Astrocyte (in vitro differentiated cells and primary cell): ENCODE measurements at regions not wholly inside any gene's neighbourhood (a gene's known extent, or its start where the extent isn't known, plus 50 kb on each side); places are given as distances from the start of the nearest gene placed in this dataset.

ENCODE experiments used
- EZH2 ChIP-seq: IDR thresholded peaks from 2 replicates; pipeline ENCODE4 v1.6.1; 2012; ENCODE audit warnings: mild to moderate bottlenecking, low read length, inconsistent platforms; ENCODE audit not compliant: insufficient read depth
- TF ChIP-seq, protein P1 (sequence below): IDR thresholded peaks from 2 replicates; pipeline ENCODE4 v1.5.1; 2011; ENCODE audit warnings: low read depth, mild to moderate bottlenecking, inconsistent platforms, low read length, moderate library complexity; ENCODE audit not compliant: insufficient read depth

GRCh38 chr6:167497428-167498056 lies 172.7 kb downstream of the TTLL2 start:
- TF ChIP-seq, protein P1, sequence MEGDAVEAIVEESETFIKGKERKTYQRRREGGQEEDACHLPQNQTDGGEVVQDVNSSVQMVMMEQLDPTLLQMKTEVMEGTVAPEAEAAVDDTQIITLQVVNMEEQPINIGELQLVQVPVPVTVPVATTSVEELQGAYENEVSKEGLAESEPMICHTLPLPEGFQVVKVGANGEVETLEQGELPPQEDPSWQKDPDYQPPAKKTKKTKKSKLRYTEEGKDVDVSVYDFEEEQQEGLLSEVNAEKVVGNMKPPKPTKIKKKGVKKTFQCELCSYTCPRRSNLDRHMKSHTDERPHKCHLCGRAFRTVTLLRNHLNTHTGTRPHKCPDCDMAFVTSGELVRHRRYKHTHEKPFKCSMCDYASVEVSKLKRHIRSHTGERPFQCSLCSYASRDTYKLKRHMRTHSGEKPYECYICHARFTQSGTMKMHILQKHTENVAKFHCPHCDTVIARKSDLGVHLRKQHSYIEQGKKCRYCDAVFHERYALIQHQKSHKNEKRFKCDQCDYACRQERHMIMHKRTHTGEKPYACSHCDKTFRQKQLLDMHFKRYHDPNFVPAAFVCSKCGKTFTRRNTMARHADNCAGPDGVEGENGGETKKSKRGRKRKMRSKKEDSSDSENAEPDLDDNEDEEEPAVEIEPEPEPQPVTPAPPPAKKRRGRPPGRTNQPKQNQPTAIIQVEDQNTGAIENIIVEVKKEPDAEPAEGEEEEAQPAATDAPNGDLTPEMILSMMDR, result no peak
- no peak for TF ChIP-seq EZH2
